H1 (cell line): ENCODE measurements at regions not wholly inside any gene's neighbourhood (a gene's known extent, or its start where the extent isn't known, plus 50 kb on each side); places are given as distances from the start of the nearest gene placed in this dataset.

Source experiments
- CTCF ChIA-PET: fragments of 300-600 bp; sonication (Branson Sonifier 250); formaldehyde crosslinking; loops from one replicate; lab custom pipeline; 2021; ENCODE audit not compliant: partially characterized antibody; lab: Charles Lee
- POLR2A ChIA-PET: fragments of 300-600 bp; sonication (Branson Sonifier 250); formaldehyde crosslinking; loops from one replicate; lab custom pipeline; 2021; ENCODE audit warnings: inconsistent platforms; ENCODE audit not compliant: partially characterized antibody; lab: Charles Lee
- DNase-seq, 2 experiments: peaks; one replicate each; pipeline versions ENCODE4 v3.0.0 to v3.0.0-alpha.2; 2010 to 2022; ENCODE audit warnings: low spot score in 2 of 2, low read depth in 1 of 2, mixed read lengths in 1 of 2
- FAIRE-seq: peaks from 2 replicates; lab custom pipeline; 2011; peaks lifted over from hg19 to GRCh38; lab: Jason Lieb, UNC
- H2AFZ ChIP-seq: 2 replicates; pipeline ENCODE4 v1.8.1; 2012; ENCODE audit warnings: low read length, inconsistent platforms
- H2AK5ac ChIP-seq: 2 replicates; pipeline ENCODE4 v1.6.1; 2013; ENCODE audit warnings: low read depth, low read length
- H2BK120ac ChIP-seq: replicated peaks from 2 replicates; pipeline ENCODE3; 2013; ENCODE audit warnings: low read depth, low read length, inconsistent platforms
- H2BK12ac ChIP-seq: 2 replicates; pipeline ENCODE4 v1.6.1; 2013; ENCODE audit warnings: low read depth, low read length
- H2BK15ac ChIP-seq: 2 replicates; pipeline ENCODE4 v1.6.1; 2013; ENCODE audit warnings: low read length
- H2BK20ac ChIP-seq: 2 replicates; pipeline ENCODE4 v1.6.1; 2013; ENCODE audit warnings: low read length
- H2BK5ac ChIP-seq: 2 replicates; pipeline ENCODE4 v1.6.1; 2013; ENCODE audit warnings: low read depth, low read length
- H3K14ac ChIP-seq: 2 replicates; pipeline ENCODE4 v1.6.1; 2013; ENCODE audit warnings: inconsistent platforms; ENCODE audit not compliant: insufficient read length
- H3K18ac ChIP-seq: 2 replicates; pipeline ENCODE4 v1.6.1; 2013; ENCODE audit warnings: low read length; ENCODE audit errors: extremely low read depth
- H3K23ac ChIP-seq: 2 replicates; pipeline ENCODE4 v1.6.1; 2013; ENCODE audit warnings: inconsistent platforms; ENCODE audit not compliant: insufficient read length
- H3K23me2 ChIP-seq: 2 replicates; pipeline ENCODE4 v1.6.1; 2013; ENCODE audit warnings: low read depth, low read length
- H3K27ac ChIP-seq: 2 replicates; pipeline ENCODE4 v1.6.1; 2011; ENCODE audit warnings: low read depth, low read length, inconsistent platforms
- H3K27me3 ChIP-seq, 4 experiments: replicated peaks in 1 of 4; 1 replicate in 1 of 4; 2 replicates in 3 of 4; pipeline versions ENCODE4 v1.6.1 to v1.8.1; 2011 to 2013; ENCODE audit warnings: low read length in 3 of 4, mild to moderate bottlenecking in 3 of 4, inconsistent platforms in 2 of 4, mixed read lengths in 2 of 4, moderate library complexity in 1 of 4; ENCODE audit not compliant: control insufficient read depth in 3 of 4, insufficient read depth in 3 of 4; ENCODE audit errors: extremely low read depth in 1 of 4
- H3K36me3 ChIP-seq, 4 experiments: 2 replicates each; pipeline versions ENCODE4 v1.6.1 to v1.8.1; 2011 to 2013; ENCODE audit warnings: mild to moderate bottlenecking in 4 of 4, low read length in 3 of 4, moderate library complexity in 2 of 4, control low read depth in 1 of 4, inconsistent platforms in 1 of 4; ENCODE audit not compliant: insufficient read depth in 4 of 4, control insufficient read depth in 2 of 4
- H3K4ac ChIP-seq: replicated peaks from 2 replicates; pipeline ENCODE3; 2013; ENCODE audit warnings: low read length, low read depth, mixed read lengths, inconsistent platforms; ENCODE audit not compliant: insufficient read length
- H3K4me1 ChIP-seq, 4 experiments: replicated peaks in 1 of 4; 1 replicate in 1 of 4; 2 replicates in 3 of 4; pipeline versions ENCODE4 v1.6.1 to v1.8.1; 2011 to 2013; ENCODE audit warnings: low read length in 3 of 4, inconsistent platforms in 2 of 4, mixed read lengths in 1 of 4; ENCODE audit not compliant: insufficient read depth in 4 of 4, control insufficient read depth in 3 of 4
- H3K4me2 ChIP-seq, 2 experiments: 2 replicates each; pipeline versions ENCODE4 v1.6.1 to v1.8.1; 2011 to 2013; ENCODE audit warnings: low read depth in 2 of 2, low read length in 2 of 2, control low read depth in 1 of 2, inconsistent platforms in 1 of 2, mild to moderate bottlenecking in 1 of 2; ENCODE audit not compliant: insufficient read depth in 1 of 2
- H3K4me3 ChIP-seq, 4 experiments: fragments of 200-600, 300-600 bp in 1 of 4; sonication (generic), shearing (Covaris generic), sonication (Bioruptor Twin) in 1 of 4; 2 replicates each; pipeline versions ENCODE4 v1.5.1 to v1.8.1; 2011 to 2016; ENCODE audit warnings: low read length in 4 of 4, low read depth in 3 of 4, control low read depth in 2 of 4, inconsistent platforms in 2 of 4, mild to moderate bottlenecking in 2 of 4, mixed read lengths in 1 of 4, moderate library complexity in 1 of 4; ENCODE audit not compliant: insufficient read depth in 2 of 4; ENCODE audit errors: extremely low read depth in 1 of 4
- H3K56ac ChIP-seq: replicated peaks from 2 replicates; pipeline ENCODE3; 2013; ENCODE audit warnings: low read depth, mild to moderate bottlenecking, mixed read lengths, low read length, inconsistent platforms; ENCODE audit not compliant: insufficient read length
- H3K79me1 ChIP-seq: 2 replicates; pipeline ENCODE4 v1.6.1; 2013; ENCODE audit warnings: low read depth, low read length, control low read depth
- H3K79me2 ChIP-seq, 2 experiments: 2 replicates each; pipeline versions ENCODE4 v1.6.1 to v1.8.1; 2012 to 2013; ENCODE audit warnings: low read length in 2 of 2, mild to moderate bottlenecking in 2 of 2, inconsistent platforms in 1 of 2; ENCODE audit not compliant: insufficient read depth in 2 of 2, control insufficient read depth in 1 of 2
- H3K9ac ChIP-seq, 4 experiments: replicated peaks in 1 of 4; 1 replicate in 1 of 4; 2 replicates in 3 of 4; pipeline versions ENCODE4 v1.6.1 to v1.8.1; 2011 to 2013; ENCODE audit warnings: low read depth in 3 of 4, low read length in 3 of 4, control low read depth in 2 of 4, mild to moderate bottlenecking in 2 of 4, moderate library complexity in 2 of 4, inconsistent platforms in 1 of 4; ENCODE audit errors: extremely low read depth in 1 of 4
- H3K9me3 ChIP-seq, 2 experiments: 2 replicates each; pipeline versions ENCODE4 v1.6.1 to v1.8.1; 2012 to 2013; ENCODE audit warnings: mild to moderate bottlenecking in 2 of 2, moderate library complexity in 2 of 2, control low read depth in 1 of 2, inconsistent platforms in 1 of 2, low read depth in 1 of 2, low read length in 1 of 2, mixed read lengths in 1 of 2; ENCODE audit not compliant: insufficient read depth in 2 of 2
- H4K20me1 ChIP-seq, 2 experiments: replicated peaks in 1 of 2; 2 replicates each; pipeline versions ENCODE3 to v1.8.1; 2011 to 2013; ENCODE audit warnings: inconsistent platforms in 2 of 2, low read length in 2 of 2, mild to moderate bottlenecking in 1 of 2; ENCODE audit not compliant: insufficient read depth in 2 of 2, control insufficient read depth in 1 of 2
- H4K5ac ChIP-seq: 2 replicates; pipeline ENCODE4 v1.6.1; 2013; ENCODE audit warnings: low read length, low read depth, mixed read lengths, inconsistent platforms; ENCODE audit not compliant: insufficient read length
- H4K8ac ChIP-seq: 2 replicates; pipeline ENCODE4 v1.8.0; 2013; ENCODE audit warnings: mild to moderate bottlenecking, moderate library complexity, low read length, inconsistent platforms; ENCODE audit not compliant: insufficient read depth; ENCODE audit errors: extremely low read depth
- H4K91ac ChIP-seq: replicated peaks from 2 replicates; pipeline ENCODE3; 2013; ENCODE audit warnings: low read length, mixed read lengths, inconsistent platforms; ENCODE audit not compliant: insufficient read length
- GTF2F1 ChIP-seq: IDR thresholded peaks from 2 replicates; pipeline ENCODE4 v1.6.1; 2012; ENCODE audit warnings: low read depth, low read length, improper control_type of control experiment, borderline replicate concordance
- PHF8 ChIP-seq: fragments of 200-600 bp; sonication (generic); conservative IDR thresholded peaks from 2 replicates; pipeline ENCODE4 v1.7.1; 2012; ENCODE audit warnings: low read depth, mild to moderate bottlenecking, inconsistent platforms, low read length, moderate library complexity
- RNF2 ChIP-seq: fragments of 200-900, 300-1000 bp; sonication (generic); IDR thresholded peaks from 2 replicates; pipeline ENCODE4 v1.7.1; 2016; ENCODE audit warnings: borderline replicate concordance, low read depth, mild to moderate bottlenecking, antibody characterized with exemption, low read length; ENCODE audit not compliant: poor library complexity, severe bottlenecking; ENCODE audit errors: missing control alignments
- SP1 ChIP-seq: IDR thresholded peaks from 2 replicates; pipeline ENCODE4 v1.6.1; 2011; ENCODE audit warnings: low read depth, low read length
- SP4 ChIP-seq: IDR thresholded peaks from 2 replicates; pipeline ENCODE4 v1.6.1; 2012; ENCODE audit warnings: low read length, inconsistent platforms

DNA sequence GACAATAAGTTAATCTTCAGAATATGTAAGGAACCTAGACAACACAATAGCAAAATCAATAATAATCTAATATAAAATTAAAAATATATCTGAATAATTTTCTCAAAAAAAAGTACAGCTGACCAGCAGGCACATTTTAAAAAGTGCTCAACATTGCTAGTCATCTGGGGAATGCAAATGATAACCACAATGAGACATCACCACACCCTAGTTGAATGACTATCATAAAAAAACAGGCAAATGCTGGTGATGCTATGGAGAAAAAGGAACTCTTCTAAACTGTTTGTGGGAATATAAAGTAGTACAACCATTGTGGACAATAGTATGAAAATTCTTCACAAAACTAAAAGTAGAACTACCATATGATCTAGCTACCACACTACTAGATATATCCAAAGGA lies 956.9 kb upstream of the NDST4 start:
- Histone ChIP-seq H2AFZ (no peak overlapping the region), H3K36me3 (no peaks in the 10 kb centered on the region), H4K8ac (no peak overlapping the region), H3K4me3 (no peak overlapping the region), H3K18ac (no peak overlapping the region), H3K23ac (no peak overlapping the region), H3K4me1 (no peaks in the 10 kb centered on the region), H3K79me1 (no peaks in the 10 kb centered on the region), H4K91ac (no peak overlapping the region), H3K9me3 (peaks cover 0 to 2% of the 10 kb centered on the region in 2 experiments; a peak in 1 of 4 replicates), H3K9ac (no peak overlapping the region), H2BK12ac (no peak overlapping the region), H3K79me2 (no peaks in the 10 kb centered on the region), H2BK5ac (no peak overlapping the region), H2BK15ac (no peak overlapping the region), H3K27me3 (no peaks in the 10 kb centered on the region), H3K4me2 (no peak overlapping the region), H3K14ac (no peak overlapping the region)
- POLR2A ChIA-PET, result no interaction called here
- CTCF ChIA-PET, result interaction anchor here (1.4 kb wide), 1 partner anchor 8 kb away, joined by 3 read pairs; no protein-coding TSS in a partner anchor
- FAIRE-seq, result no peak
- TF ChIP-seq GTF2F1, result no peak
- TF ChIP-seq RNF2, result no peak
- no peak for TF ChIP-seq SP1
- TF ChIP-seq SP4, result no peak
- no peak for TF ChIP-seq PHF8
- TF ChIP-seq, all 59 proteins: peak for 0
- Histone ChIP-seq H4K5ac (no peak overlapping the region), H2AK5ac (no peak overlapping the region), H3K23me2 (no peaks in the 10 kb centered on the region), H3K27ac (no peak overlapping the region), H3K56ac (no peak overlapping the region), H4K20me1 (no peaks in the 10 kb centered on the region), H2BK120ac (no peak overlapping the region), H2BK20ac (no peak overlapping the region), H3K4ac (no peak overlapping the region)
- no peak for DNase-seq
